ENCODE measurements at regions not wholly inside any gene's neighbourhood (a gene's known extent, or its start where the extent isn't known, plus 50 kb on each side); places are given as distances from the start of the nearest gene placed in this dataset.

- TF ChIP-seq ZNF462 (CRISPR knock-in tag; IDR thresholded peaks at IDR 0.05) (no peak), ZNF331 (CRISPR knock-in tag; IDR thresholded peaks at IDR 0.05; ENCODE audit: low read depth) (no peak), ETS1 (IDR thresholded peaks at IDR 0.05) (no peak), STAT1 (IDR thresholded peaks at IDR 0.05; ENCODE audit: unreplicated experiment) (no peak)
Observed at GRCh38 chr4:104818579-104818978, 323.9 kb upstream of the CXXC4 start (continued).

- Histone ChIP-seq H3K4me2 (no peak overlapping the region), H3K9me2 (ENCODE audit: insufficient read depth) (no peaks in the 10 kb centered on the region), H3F3A (replicated peaks; ENCODE audit: low read depth) (no peaks in the 10 kb centered on the region), H3K27me3 (ENCODE audit: insufficient read depth) (no peaks in the 10 kb centered on the region), H3K36me3 (ENCODE audit: insufficient read depth) (no peaks in the 10 kb centered on the region), H3K27ac (ENCODE audit: low read depth) (no peak overlapping the region), H2AFZ (no peak overlapping the region), H4K20me1 (replicated peaks; ENCODE audit: insufficient read depth) (no peaks in the 10 kb centered on the region), H3K4me1 (ENCODE audit: insufficient read depth) (no peaks in the 10 kb centered on the region), H3K79me2 (replicated peaks; ENCODE audit: insufficient read depth) (no peaks in the 10 kb centered on the region), H3K4me3 (no peak overlapping the region)
- DNase-seq (ENCODE audit: low spot score) (no peak), ATAC-seq (no peak)
- Mint-ChIP-seq H3K4me1 (peaks cover 11% of the 10 kb centered on the region; the same call in 2 of the 3 replicates), H3K27me3 (ENCODE audit: insufficient read depth, low read depth, poor library complexity) (no peaks in the 10 kb centered on the region), H3K27ac (no peak overlapping the region), H3K4me3 (no peak overlapping the region), H3K9me3 (no peaks in the 10 kb centered on the region), H3K36me3 (ENCODE audit: low read depth) (no peaks in the 10 kb centered on the region)
- no peak for TF ChIP-seq ZNF462 (CRISPR knock-in tag; IDR thresholded peaks at IDR 0.05)
- no peak for TF ChIP-seq CTCF (conservative IDR thresholded peaks at IDR 0.05; ENCODE audit: low read depth in 2 of 2)
- no peak for TF ChIP-seq ETS1 (IDR thresholded peaks at IDR 0.05)
Observed at GRCh38 chr4:104826171-104826570, 320.5 kb upstream of the TET2 start.
